Transverse colon (tissue), 4 donors: ENCODE measurements at regions not wholly inside any gene's neighbourhood (a gene's known extent, or its start where the extent isn't known, plus 50 kb on each side); places are given as distances from the start of the nearest gene placed in this dataset.

ENCODE experiments used
- DNase-seq: peaks from one replicate; pipeline ENCODE4 v3.0.0-alpha.2; 2019
- H3K27ac ChIP-seq, 4 donors: fragments of 200-600 bp; sonication (generic); 2 replicates each; pipeline ENCODE4 v1.5.1; 2016 to 2018; ENCODE audit warnings: inconsistent platforms in 4 of 4
- H3K27me3 ChIP-seq: fragments of 200-600 bp; sonication (generic); 2 replicates; pipeline ENCODE4 v1.5.1; 2017; ENCODE audit warnings: inconsistent platforms
- H3K36me3 ChIP-seq, 4 donors: fragments of 200-600 bp; sonication (generic); 2 replicates each; pipeline ENCODE4 v1.5.1; 2017 to 2019; ENCODE audit warnings: inconsistent platforms in 4 of 4
- H3K4me1 ChIP-seq, 4 donors: fragments of 200-600 bp; sonication (generic); 2 replicates each; pipeline ENCODE4 v1.5.1; 2017 to 2020; ENCODE audit warnings: inconsistent platforms in 4 of 4
- H3K4me3 ChIP-seq, 4 donors: fragments of 200-600 bp; sonication (generic); 1 replicate in 1 of 4; 2 replicates in 3 of 4; pipeline versions ENCODE4 v1.5.1 to v1.6.1; 2017 to 2019; ENCODE audit warnings: inconsistent platforms in 4 of 4
- H3K9me3 ChIP-seq, 2 donors: fragments of 200-600 bp; sonication (generic); 2 replicates each; pipeline ENCODE4 v1.5.1; 2017 to 2019; ENCODE audit warnings: inconsistent platforms in 2 of 2
- EP300 ChIP-seq: sonication (generic); formaldehyde crosslinking; IDR thresholded peaks from one replicate; pipeline ENCODE4 v1.6.1; 2017; ENCODE audit warnings: antibody characterized with exemption, low read depth
- POLR2A ChIP-seq: fragments of 450-650 bp; IDR thresholded peaks from one replicate; pipeline ENCODE4 v1.6.1; 2016; ENCODE audit warnings: antibody characterized with exemption, mild to moderate bottlenecking, moderate library complexity
- POLR2AphosphoS5 ChIP-seq, 3 donors: sonication (generic); formaldehyde crosslinking; IDR thresholded peaks; one replicate each; pipeline ENCODE4 v1.6.1; 2016; ENCODE audit warnings: antibody characterized with exemption in 3 of 3
- WGBS, 2 donors: methylation state at CpG; one replicate each; pipeline ENCODE4 v1.1.5; 2018; ENCODE audit warnings: low coverage in 1 of 2; 5-methylcytosine and 5-hydroxymethylcytosine counted together
- in situ Hi-C, 4 donors: fragments of 200-750 bp; cut with MboI; loops; one replicate each; pipeline versions ENCODE4 v1.15.0 to v1.15.1; 2017; ENCODE audit warnings: low sequenced_read_pairs in 3 of 4, low pct_ligation_motif_present in 1 of 4, low pct_unique_long_range_greater_than_20kb in 1 of 4
- intact Hi-C: fragments of 100-400 bp; cut with DNase I; formaldehyde crosslinking; loops from one replicate; pipeline ENCODE4 v1.15.1; 2023; ENCODE audit warnings: low total_unique reads
- TF ChIP-seq, protein P1 (sequence below), 5 experiments: fragments of 200-600 bp in 3 of 5; fragments of 450-650 bp in 2 of 5; sonication (generic) in 3 of 5; IDR thresholded peaks; 1 replicate in 2 of 5; 2 replicates in 3 of 5; pipeline ENCODE4 v1.5.1; 2016 to 2017; ENCODE audit warnings: antibody characterized with exemption in 5 of 5, inconsistent platforms in 3 of 5, mild to moderate bottlenecking in 2 of 5, moderate library complexity in 1 of 5

- no peak for DNase-seq
- no peak overlapping the region for H3K27ac ChIP-seq
- H3K36me3 ChIP-seq: no peaks in the 10 kb centered on the region
- no peaks in the 10 kb centered on the region for H3K9me3 ChIP-seq
- WGBS, 2 donors: 71 to 82% methylated on average over 2 to 7 of the region's 7 CpGs
- TF ChIP-seq EP300: no peak
- no peak for TF ChIP-seq POLR2AphosphoS5 (IDR thresholded peaks at IDR 0.05)
- no peak for TF ChIP-seq POLR2A
- TF ChIP-seq, protein P1, sequence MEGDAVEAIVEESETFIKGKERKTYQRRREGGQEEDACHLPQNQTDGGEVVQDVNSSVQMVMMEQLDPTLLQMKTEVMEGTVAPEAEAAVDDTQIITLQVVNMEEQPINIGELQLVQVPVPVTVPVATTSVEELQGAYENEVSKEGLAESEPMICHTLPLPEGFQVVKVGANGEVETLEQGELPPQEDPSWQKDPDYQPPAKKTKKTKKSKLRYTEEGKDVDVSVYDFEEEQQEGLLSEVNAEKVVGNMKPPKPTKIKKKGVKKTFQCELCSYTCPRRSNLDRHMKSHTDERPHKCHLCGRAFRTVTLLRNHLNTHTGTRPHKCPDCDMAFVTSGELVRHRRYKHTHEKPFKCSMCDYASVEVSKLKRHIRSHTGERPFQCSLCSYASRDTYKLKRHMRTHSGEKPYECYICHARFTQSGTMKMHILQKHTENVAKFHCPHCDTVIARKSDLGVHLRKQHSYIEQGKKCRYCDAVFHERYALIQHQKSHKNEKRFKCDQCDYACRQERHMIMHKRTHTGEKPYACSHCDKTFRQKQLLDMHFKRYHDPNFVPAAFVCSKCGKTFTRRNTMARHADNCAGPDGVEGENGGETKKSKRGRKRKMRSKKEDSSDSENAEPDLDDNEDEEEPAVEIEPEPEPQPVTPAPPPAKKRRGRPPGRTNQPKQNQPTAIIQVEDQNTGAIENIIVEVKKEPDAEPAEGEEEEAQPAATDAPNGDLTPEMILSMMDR (IDR thresholded peaks at IDR 0.05): no peak
- in situ Hi-C loops: no loop called here
- H3K27me3 ChIP-seq: no peaks in the 10 kb centered on the region
- no peaks in the 10 kb centered on the region for H3K4me1 ChIP-seq
- H3K4me3 ChIP-seq: no peak overlapping the region
- intact Hi-C loops: no loop called here
These were observed 63.1 kb upstream of the BCO1 start for GRCh38 chr16:81175325-81175891.

GRCh38 chr16:81174644-81175324 is 63.7 kb upstream of the BCO1 start:
- Histone ChIP-seq H3K36me3 (no peaks in the 10 kb centered on the region), H3K4me3 (no peak overlapping the region), H3K4me1 (no peaks in the 10 kb centered on the region), H3K27ac (no peak overlapping the region), H3K9me3 (no peaks in the 10 kb centered on the region), H3K27me3 (no peaks in the 10 kb centered on the region)
- 82% methylated on average over 9 of the region's 13 CpGs; no CpG with 5 or more reads in 1 of the 2 donors for WGBS, 2 donors
- intact Hi-C loops (no loop called here), in situ Hi-C loops (no loop called here)
- no peak for DNase-seq
- no peak for TF ChIP-seq POLR2A
- TF ChIP-seq, protein P1 (IDR thresholded peaks at IDR 0.05): no peak
- TF ChIP-seq POLR2AphosphoS5 (IDR thresholded peaks at IDR 0.05): no peak
- no peak for TF ChIP-seq EP300

DNA sequence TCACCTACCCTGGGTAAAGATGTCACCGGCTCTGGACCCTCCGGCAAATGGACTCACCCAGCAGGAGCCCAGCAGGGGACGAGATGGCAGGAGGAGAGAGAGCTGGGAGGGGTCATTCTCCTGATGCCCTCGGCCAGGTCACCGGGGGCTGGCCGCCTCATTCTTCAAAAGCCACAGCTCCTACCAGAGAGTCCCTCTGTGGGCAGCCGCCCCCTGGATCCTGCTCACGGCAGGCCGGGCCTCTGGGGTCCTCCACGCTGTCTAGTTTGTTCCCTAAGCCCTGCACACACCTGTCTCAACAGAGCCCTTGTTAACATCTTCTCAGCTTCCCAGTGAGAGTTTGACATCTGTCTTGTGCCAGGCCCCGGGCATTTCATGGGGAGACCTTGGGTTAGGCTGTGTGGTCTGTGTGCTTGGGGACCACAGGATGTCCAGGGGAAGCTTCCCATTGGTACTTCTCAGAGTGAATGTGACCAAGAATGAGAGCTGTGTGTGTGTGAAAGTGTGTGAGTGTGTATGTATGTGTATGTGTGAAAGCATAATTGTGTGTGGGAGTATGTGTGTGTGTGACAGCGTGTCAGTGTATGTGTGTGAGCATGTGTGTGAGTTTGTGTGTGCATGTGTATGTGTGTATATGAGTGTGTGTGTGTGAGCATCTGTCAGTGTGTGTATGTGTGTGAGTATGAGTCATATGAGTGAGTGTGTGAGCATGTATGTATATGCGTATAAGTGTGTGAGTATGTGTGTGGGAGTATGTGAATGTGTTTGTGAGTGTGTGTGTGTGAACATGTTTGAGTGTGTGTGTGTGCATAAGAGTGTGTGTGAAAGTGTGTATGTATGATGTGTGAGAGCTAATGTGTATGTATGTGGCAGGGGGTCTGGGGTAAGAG is 65.5 kb upstream of the BCO1 start:
- WGBS, 2 donors: 69 to 71% methylated on average over 2 to 9 of the region's 13 CpGs

More for the DNA sequence above, 65.5 kb upstream of the BCO1 start:
- Histone ChIP-seq H3K36me3 (no peaks in the 10 kb centered on the region), H3K4me1 (no peaks in the 10 kb centered on the region), H3K9me3 (no peaks in the 10 kb centered on the region), H3K4me3 (no peak overlapping the region), H3K27me3 (no peaks in the 10 kb centered on the region), H3K27ac (no peak overlapping the region)
- TF ChIP-seq POLR2A (no peak), POLR2AphosphoS5 (IDR thresholded peaks at IDR 0.05) (no peak), EP300 (no peak)
- TF ChIP-seq, protein P1 (IDR thresholded peaks at IDR 0.05): no peak
- DNase-seq: no peak
- in situ Hi-C loops (no loop called here), intact Hi-C loops (no loop called here)
